Cerebellar cortex (tissue), 1 donor: ENCODE measurements at regions not wholly inside any gene's neighbourhood (a gene's known extent, or its start where the extent isn't known, plus 50 kb on each side); places are given as distances from the start of the nearest gene placed in this dataset.
"Not testable (repeated sequence)": the region's sequence is repeated elsewhere in the genome, so short reads cannot be mapped to it uniquely, and the experiment has no call there.

ENCODE experiments used
- DNase-seq: peaks from one replicate; pipeline ENCODE4 v3.0.0-alpha.2; 2015; ENCODE audit warnings: low spot score

GRCh38 chr21:15311510-15311909 is 246.7 kb upstream of the NRIP1 start:
- DNase-seq: no peak

- DNase-seq: not testable (repeated sequence)
Observed at GRCh38 chr21:15317034-15317433, 252.2 kb upstream of the NRIP1 start.

- no peak for DNase-seq
Observed at GRCh38 chr21:15319727-15320126, 254.9 kb upstream of the NRIP1 start.

DNA sequence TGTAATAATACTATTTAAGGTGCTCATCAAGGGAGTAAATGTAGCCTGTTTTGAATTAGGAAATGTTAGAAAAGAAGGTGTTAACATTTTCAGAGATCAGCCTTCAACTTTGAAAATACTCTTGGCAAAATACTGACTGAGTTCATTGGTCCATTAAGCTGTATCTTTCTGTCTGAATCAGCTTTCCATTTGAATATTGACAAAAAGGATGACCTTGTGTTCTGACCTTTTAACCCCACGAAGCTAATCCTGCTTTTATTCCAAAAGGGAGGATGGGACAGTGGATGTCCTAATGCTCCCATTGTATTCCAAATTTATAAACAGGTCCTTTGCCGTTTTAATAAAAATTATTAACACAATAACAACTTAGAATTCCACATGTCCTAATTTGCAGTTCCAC is 259.7 kb upstream of the NRIP1 start:
- no peak for DNase-seq

- DNase-seq: no peak
Observed at GRCh38 chr21:15326032-15326867, 261.4 kb upstream of the NRIP1 start.

DNA sequence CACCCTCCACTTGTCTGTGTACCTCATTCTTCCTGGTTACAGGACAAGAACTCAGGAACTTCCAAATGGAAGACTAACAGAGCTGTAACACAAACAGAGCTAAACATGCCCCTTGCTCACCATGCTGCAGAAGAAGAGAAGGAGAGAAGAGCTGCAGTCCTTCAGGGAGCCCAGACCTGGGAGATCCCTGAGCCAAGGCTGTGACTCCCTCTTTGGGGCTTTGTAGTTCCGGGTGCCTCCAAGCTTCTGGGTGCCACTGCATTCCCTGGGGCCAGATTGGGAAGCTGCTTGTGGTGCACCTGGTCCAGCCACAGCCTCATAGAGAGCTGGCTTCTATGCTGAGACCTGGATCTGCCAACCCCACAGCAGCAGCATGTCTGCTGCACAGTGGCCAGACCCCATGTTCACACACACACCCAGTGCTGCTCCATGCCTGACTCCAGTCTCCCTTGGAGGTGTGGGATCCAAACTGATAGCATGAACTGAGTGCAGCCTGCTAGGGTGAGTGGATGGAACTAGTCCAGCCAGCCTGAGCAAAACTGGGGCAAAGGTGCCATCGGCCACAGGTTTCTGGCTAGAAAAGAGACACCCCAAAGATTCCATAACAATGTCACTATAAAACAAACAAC is 263.0 kb upstream of the NRIP1 start:
- DNase-seq: no peak

DNA sequence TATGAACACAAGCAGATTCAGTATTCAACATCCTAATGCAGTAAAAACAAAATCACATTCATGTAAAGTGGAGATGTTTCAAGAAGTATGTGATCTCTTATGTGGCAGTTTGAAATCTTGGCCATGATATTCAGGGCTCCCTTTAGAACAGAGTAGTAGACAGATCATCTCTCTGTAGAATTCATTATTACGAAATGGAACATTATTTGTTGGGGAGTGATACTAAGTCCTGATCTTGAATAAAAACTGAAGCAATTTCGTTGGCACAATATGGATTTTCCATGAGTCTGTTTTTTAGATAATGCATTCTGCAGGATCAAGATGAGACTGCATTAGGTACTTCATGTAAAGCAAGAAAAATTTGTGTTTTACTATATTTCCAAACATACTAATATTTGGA is 264.4 kb upstream of the NRIP1 start:
- no peak for DNase-seq

DNA sequence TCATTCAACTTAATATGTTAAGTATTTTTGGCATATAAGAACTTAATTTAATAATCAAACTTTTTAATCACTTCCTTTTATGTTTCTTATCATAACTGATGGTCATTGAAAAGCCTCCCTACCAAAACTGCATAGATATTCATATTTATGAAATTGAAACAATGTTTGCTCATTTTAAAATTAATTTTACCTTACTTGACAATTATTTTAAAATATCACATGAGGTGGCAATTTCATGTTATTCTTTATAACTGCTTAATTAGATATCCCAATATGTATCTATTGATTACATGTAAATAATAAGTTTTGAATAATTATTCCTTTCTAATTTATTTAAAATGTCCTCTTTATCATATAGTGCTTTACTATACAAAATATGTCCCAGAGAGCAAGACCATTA is 266.1 kb upstream of the NRIP1 start:
- DNase-seq: no peak

DNA sequence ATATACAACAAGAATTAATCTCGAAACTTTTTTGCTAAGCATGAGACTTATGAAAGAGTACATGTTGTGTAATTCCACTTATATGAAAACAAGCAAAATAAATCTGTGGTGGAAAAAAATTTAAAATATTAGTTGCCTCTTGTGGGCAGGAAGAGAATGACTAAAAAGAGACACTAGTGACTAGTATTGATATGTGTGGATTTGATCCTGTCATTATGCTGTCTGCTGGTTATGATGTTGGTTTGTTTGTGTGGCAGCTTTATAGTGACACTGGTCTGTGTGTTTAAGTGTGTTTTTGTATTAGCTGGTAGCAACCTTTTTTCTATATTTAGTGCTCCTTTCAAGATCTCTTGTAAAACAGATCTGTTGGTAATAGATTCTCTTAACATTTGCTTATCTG is 267.8 kb upstream of the NRIP1 start:
- DNase-seq: no peak

DNA sequence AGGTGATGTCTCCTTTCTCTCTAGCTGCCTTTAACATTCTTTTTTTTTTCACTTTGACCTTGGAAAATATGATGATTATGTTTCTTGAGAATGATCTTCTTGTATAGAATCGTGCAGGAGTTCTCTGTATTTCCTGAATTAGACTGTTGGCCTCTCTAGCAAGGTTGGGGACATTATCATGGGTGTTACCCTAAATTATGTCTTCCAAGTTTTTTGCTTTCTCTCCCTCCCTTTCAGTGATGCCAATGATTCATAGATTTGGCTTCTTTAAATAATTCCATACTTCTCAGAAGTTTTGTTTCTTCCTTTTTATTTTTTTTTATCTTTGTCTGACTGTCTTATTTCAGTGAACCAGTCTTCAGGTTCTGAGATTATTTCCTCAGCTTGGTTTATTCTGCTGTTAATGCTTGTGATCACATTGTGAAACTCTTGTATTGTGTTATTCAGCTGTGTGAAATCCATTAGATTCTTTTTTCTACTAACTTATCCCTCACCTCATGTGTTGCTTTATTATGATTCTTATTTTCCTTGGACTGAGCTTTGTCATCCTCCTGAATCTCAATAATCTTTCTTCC is 268.4 kb upstream of the NRIP1 start:
- DNase-seq: no peak

DNA sequence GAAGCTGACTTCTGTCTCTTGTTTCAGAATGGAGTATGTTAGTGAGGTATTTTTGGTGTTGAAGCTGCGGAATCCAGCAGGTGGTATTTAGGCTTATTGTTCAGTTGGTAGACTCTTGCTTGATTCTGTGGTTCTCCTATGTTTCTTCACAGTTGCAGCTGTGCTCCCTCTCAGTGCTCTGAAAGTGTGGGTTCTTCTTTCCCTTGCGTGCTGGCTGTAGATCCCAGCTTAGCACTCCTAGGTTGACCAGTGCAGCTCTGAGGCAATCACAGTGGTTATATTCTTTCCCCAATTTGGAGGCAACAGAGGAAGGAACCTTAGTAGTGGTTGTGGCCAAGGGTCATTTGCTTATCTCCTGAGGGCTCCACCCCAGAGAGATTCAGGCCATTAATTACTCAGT is 269.2 kb upstream of the NRIP1 start:
- DNase-seq: no peak

DNA sequence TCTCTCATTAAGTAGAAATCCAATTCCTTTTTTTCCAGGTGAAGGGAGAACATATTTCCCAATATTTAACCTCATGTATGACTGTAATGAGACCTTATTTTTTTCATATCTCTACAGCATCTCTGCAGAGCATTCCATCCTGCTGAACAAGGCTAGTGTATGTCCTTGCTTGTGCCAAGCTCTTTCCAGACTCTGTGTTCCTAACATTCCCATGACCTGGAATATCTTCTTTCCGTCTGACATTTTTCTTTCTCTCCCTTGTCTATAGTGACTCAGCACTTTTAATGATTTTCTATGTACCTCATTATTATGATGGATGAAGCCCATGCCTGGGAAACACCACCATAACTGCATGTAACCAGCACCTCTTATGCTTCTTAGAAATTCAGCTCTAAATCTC is 278.3 kb upstream of the NRIP1 start:
- DNase-seq: no peak

- no peak for DNase-seq
Observed at GRCh38 chr21:15352009-15352408, 287.2 kb upstream of the NRIP1 start.

- DNase-seq: no peak
Observed at GRCh38 chr21:15353546-15353945, 288.7 kb upstream of the NRIP1 start.

- no peak for DNase-seq
Observed at GRCh38 chr21:15354516-15354915, 289.7 kb upstream of the NRIP1 start.

GRCh38 chr21:15355066-15355465 is 290.3 kb upstream of the NRIP1 start:
- DNase-seq: no peak

- no peak for DNase-seq
Observed at GRCh38 chr21:15359251-15359650, 294.5 kb upstream of the NRIP1 start.

- DNase-seq: no peak
Observed at GRCh38 chr21:15362458-15362857, 297.7 kb upstream of the NRIP1 start.

GRCh38 chr21:15363921-15364320 is 299.1 kb upstream of the NRIP1 start:
- no peak for DNase-seq

DNA sequence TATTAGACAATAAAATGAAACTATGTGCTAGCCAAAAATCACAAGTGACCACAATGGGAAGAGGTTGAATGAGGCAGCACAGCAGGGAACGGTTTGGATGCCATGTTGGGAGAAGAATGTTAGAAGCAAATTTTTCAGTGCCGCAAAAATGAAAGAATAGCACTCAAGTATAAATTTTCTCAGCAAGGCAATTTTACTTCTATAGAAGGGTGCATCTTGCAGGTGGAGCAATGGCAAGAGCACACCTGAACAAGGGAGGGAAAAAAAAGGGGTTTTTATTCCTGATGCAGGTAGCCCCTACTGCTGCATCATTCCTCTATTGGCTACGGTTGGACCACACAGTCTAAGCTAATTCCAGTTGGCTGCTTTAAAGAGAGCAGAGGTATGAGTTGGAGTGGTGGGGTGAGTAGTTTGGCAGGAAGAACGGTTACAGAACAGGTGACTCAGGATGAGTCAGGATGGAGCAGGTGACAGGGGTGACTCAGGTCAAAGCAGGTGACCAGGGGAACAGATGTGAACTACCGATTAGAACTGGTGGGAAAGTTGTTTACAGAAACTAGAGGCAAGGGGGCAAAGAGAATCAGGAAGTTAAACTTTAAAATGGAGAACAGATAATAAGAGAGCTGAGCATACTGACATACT is 301.1 kb upstream of the NRIP1 start:
- no peak for DNase-seq

- no peak for DNase-seq
Observed at GRCh38 chr21:15366555-15366954, 301.8 kb upstream of the NRIP1 start.

- DNase-seq: no peak
Observed at GRCh38 chr21:15367061-15367626, 302.3 kb upstream of the NRIP1 start.
